SK-N-SH (cell line): ENCODE measurements at regions not wholly inside any gene's neighbourhood (a gene's known extent, or its start where the extent isn't known, plus 50 kb on each side); places are given as distances from the start of the nearest gene placed in this dataset.
A peak's percentile ranks its signal among the peaks of the same experiment; 100 is the strongest.

Experiments
- CTCF ChIA-PET: fragments of 300-600, 350-600 bp; formaldehyde crosslinking; extraction: SDS; loops from one replicate; lab custom pipeline; 2021; lab: Yijun Ruan, JAX
- POLR2A ChIA-PET: fragments of 350-600 bp; sonication (Branson Sonifier 250); formaldehyde crosslinking; extraction: SDS; loops from one replicate; lab custom pipeline; 2020; ENCODE audit warnings: antibody characterized with exemption, inconsistent platforms; lab: Yijun Ruan, JAX
- DNase-seq: peaks from one replicate; pipeline ENCODE4 v3.0.0; 2012
- H2AFZ ChIP-seq: fragments of 200-600 bp; sonication (generic); 2 replicates; pipeline ENCODE4 v1.8.1; 2016; ENCODE audit warnings: antibody characterized with exemption, mild to moderate bottlenecking, low read depth
- H3F3A ChIP-seq: fragments of 200-600 bp; sonication (generic); replicated peaks from 2 replicates; pipeline ENCODE3; 2016; ENCODE audit warnings: antibody characterized with exemption, mild to moderate bottlenecking; ENCODE audit not compliant: insufficient read depth
- H3K27ac ChIP-seq, 2 experiments: fragments of 200-500 bp in 1 of 2; fragments of 200-600 bp in 1 of 2; sonication (Bioruptor generic) in 1 of 2; sonication (generic), shearing (Covaris generic) in 1 of 2; 2 replicates each; pipeline versions ENCODE4 v1.5.1 to v1.6.1; 2014 to 2016; ENCODE audit warnings: low read depth in 2 of 2, inconsistent platforms in 1 of 2, low read length in 1 of 2, mild to moderate bottlenecking in 1 of 2, mixed read lengths in 1 of 2
- H3K27me3 ChIP-seq: fragments of 200-600 bp; sonication (generic), shearing (Covaris generic); 2 replicates; pipeline ENCODE4 v1.6.1; 2016; ENCODE audit warnings: mixed run types; ENCODE audit not compliant: insufficient read depth
- H3K36me3 ChIP-seq, 2 experiments: fragments of 200-500 bp in 1 of 2; fragments of 200-600 bp in 1 of 2; sonication (Bioruptor generic) in 1 of 2; sonication (generic) in 1 of 2; replicated peaks in 1 of 2; 2 replicates each; pipeline versions ENCODE3 to v1.5.1; 2014 to 2016; ENCODE audit warnings: low read length in 1 of 2, mild to moderate bottlenecking in 1 of 2; ENCODE audit not compliant: insufficient read depth in 2 of 2, control insufficient read depth in 1 of 2
- H3K4me1 ChIP-seq, 2 experiments: fragments of 200-500 bp in 1 of 2; fragments of 200-600 bp in 1 of 2; sonication (Bioruptor generic) in 1 of 2; sonication (generic), shearing (Covaris generic) in 1 of 2; 2 replicates each; pipeline versions ENCODE4 v1.5.1 to v1.6.1; 2014 to 2016; ENCODE audit warnings: low read depth in 1 of 2, low read length in 1 of 2, mixed run types in 1 of 2; ENCODE audit not compliant: insufficient read depth in 2 of 2, control insufficient read depth in 1 of 2
- H3K4me2 ChIP-seq: fragments of 200-600 bp; sonication (generic), shearing (Covaris generic); 2 replicates; pipeline ENCODE4 v1.6.1; 2017; ENCODE audit warnings: mixed run types
- H3K4me3 ChIP-seq, 2 experiments: fragments of 200-500 bp in 1 of 2; fragments of 200-600 bp in 1 of 2; sonication (Bioruptor generic) in 1 of 2; sonication (generic), shearing (Covaris generic) in 1 of 2; 2 replicates each; pipeline versions ENCODE4 v1.5.1 to v1.8.1; 2014 to 2016; ENCODE audit warnings: low read depth in 2 of 2, inconsistent platforms in 1 of 2, low read length in 1 of 2, mild to moderate bottlenecking in 1 of 2, mixed read lengths in 1 of 2, moderate library complexity in 1 of 2
- H3K79me2 ChIP-seq: fragments of 200-600 bp; sonication (generic); 2 replicates; pipeline ENCODE4 v1.8.1; 2017; ENCODE audit warnings: mild to moderate bottlenecking; ENCODE audit not compliant: insufficient read depth
- H3K9ac ChIP-seq: fragments of 200-600 bp; sonication (generic); 2 replicates; pipeline ENCODE4 v1.6.1; 2017; ENCODE audit warnings: mixed run types
- H3K9me2 ChIP-seq: fragments of 200-600 bp; sonication (generic); 2 replicates; pipeline ENCODE4 v1.6.1; 2017; ENCODE audit warnings: mixed run types
- H3K9me3 ChIP-seq: fragments of 200-600 bp; sonication (generic); 2 replicates; pipeline ENCODE4 v1.6.1; 2017; ENCODE audit warnings: mixed run types, mild to moderate bottlenecking, moderate library complexity
- H4K20me1 ChIP-seq: fragments of 200-600 bp; sonication (generic); 2 replicates; pipeline ENCODE4 v1.6.1; 2017; ENCODE audit warnings: mild to moderate bottlenecking, mixed run types; ENCODE audit not compliant: insufficient read depth
- FOSL2 ChIP-seq: IDR thresholded peaks from 2 replicates; pipeline ENCODE4 v1.4.0; 2012; ENCODE audit warnings: low read depth, mild to moderate bottlenecking, moderate library complexity, borderline replicate concordance
- FOXJ3 ChIP-seq: sonication (generic); formaldehyde crosslinking; IDR thresholded peaks from 2 replicates; pipeline ENCODE4 v1.5.1; 2020; ENCODE audit warnings: mild to moderate bottlenecking, missing genetic modification reagents
- FOXM1 ChIP-seq: IDR thresholded peaks from 2 replicates; pipeline ENCODE4 v1.4.0; 2012; ENCODE audit warnings: low read depth, mild to moderate bottlenecking
- MXI1 ChIP-seq: IDR thresholded peaks from 2 replicates; pipeline ENCODE4 v1.6.1; 2012; ENCODE audit warnings: mild to moderate bottlenecking, low read depth, low read length, improper control_type of control experiment
- POLR2AphosphoS5 ChIP-seq: IDR thresholded peaks from 2 replicates; pipeline ENCODE4 v1.6.1; 2012; ENCODE audit warnings: low read depth, low read length
- RFX5 ChIP-seq: IDR thresholded peaks from 2 replicates; pipeline ENCODE4 v1.6.1; 2012; ENCODE audit warnings: mild to moderate bottlenecking, improper control_type of control experiment, low read length
- SIN3A ChIP-seq: IDR thresholded peaks from 2 replicates; pipeline ENCODE4 v1.6.1; 2012; ENCODE audit warnings: low read depth, mild to moderate bottlenecking, low read length, moderate library complexity, borderline replicate concordance
- TCF12 ChIP-seq: IDR thresholded peaks from 2 replicates; pipeline ENCODE4 v1.4.0; 2012
- TEAD4 ChIP-seq: IDR thresholded peaks from 2 replicates; pipeline ENCODE4 v1.4.0; 2012; ENCODE audit warnings: mild to moderate bottlenecking, borderline replicate concordance; ENCODE audit not compliant: insufficient read depth
- YY1 ChIP-seq: IDR thresholded peaks from 2 replicates; pipeline ENCODE4 v1.4.0; 2012; ENCODE audit warnings: low read depth, mild to moderate bottlenecking
- ZBTB33 ChIP-seq: IDR thresholded peaks from 2 replicates; pipeline ENCODE4 v1.4.0; 2012; ENCODE audit warnings: low read depth, borderline replicate concordance
- whole genome bisulfite sequencing: methylation state at CpG from one replicate; pipeline ENCODE4 v1.1.6; 2017; ENCODE audit warnings: low lambda C conversion rate; 5-methylcytosine and 5-hydroxymethylcytosine counted together
- TF ChIP-seq, protein P1 (sequence below): IDR thresholded peaks from 2 replicates; pipeline ENCODE4 v1.4.0; 2012; ENCODE audit warnings: low read depth, borderline replicate concordance

- DNase-seq = no peak
- Histone ChIP-seq H3K27me3 (no peaks in the 10 kb centered on the region), H3K9me2 (no peaks in the 10 kb centered on the region), H3K4me3 (no peak overlapping the region), H3K9ac (no peak overlapping the region), H3K27ac (no peak overlapping the region), H3K9me3 (no peaks in the 10 kb centered on the region), H2AFZ (no peak overlapping the region), H3K4me1 (peaks cover 0 to 12% of the 10 kb centered on the region in 2 experiments; a peak in 2 of 4 replicates), H3K4me2 (no peak overlapping the region), H3K79me2 (no peaks in the 10 kb centered on the region), H3F3A (no peaks in the 10 kb centered on the region), H4K20me1 (no peaks in the 10 kb centered on the region), H3K36me3 (no peaks in the 10 kb centered on the region)
- POLR2A ChIA-PET = no interaction called here
- TF ChIP-seq FOXM1 (no peak), MXI1 (no peak), TEAD4 (no peak), POLR2AphosphoS5 (no peak), FOSL2 (no peak), YY1 (no peak), TCF12 (no peak), RFX5 (no peak)
- TF ChIP-seq, protein P1, sequence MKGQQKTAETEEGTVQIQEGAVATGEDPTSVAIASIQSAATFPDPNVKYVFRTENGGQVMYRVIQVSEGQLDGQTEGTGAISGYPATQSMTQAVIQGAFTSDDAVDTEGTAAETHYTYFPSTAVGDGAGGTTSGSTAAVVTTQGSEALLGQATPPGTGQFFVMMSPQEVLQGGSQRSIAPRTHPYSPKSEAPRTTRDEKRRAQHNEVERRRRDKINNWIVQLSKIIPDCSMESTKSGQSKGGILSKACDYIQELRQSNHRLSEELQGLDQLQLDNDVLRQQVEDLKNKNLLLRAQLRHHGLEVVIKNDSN = no peak
- 55% methylated on average over 11 of the region's 11 CpGs for WGBS
- CTCF ChIA-PET = interaction anchor here (1.4 to 2.8 kb wide), 3 partner anchors 10 to 745 kb away, joined by 4 to 14 read pairs (median 4); no protein-coding TSS in a partner anchor
These were observed 89.0 kb upstream of the FGFR2 start for GRCh38 chr10:121687095-121687813.

DNA sequence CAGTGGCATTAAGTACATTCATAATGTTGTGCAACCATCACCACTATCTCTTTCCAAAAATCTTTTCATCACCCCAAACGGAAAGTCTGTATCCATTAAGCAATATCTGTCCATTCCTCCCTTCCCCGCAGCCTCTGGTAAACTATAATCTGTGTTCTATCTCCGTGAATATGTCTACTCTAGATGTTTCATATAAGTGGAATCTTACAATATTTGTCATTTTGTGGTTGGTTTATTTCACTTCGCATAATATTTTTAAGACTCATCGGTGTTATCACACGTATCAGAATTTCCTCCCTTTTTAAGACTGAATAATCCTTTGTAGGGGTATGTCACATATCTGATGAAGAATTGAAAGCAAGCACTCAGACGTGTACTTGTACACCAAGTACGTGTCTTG is 86.0 kb upstream of the FGFR2 start:
- Histone ChIP-seq H2AFZ (no peak overlapping the region), H3K36me3 (no peaks in the 10 kb centered on the region), H3K27me3 (no peaks in the 10 kb centered on the region), H3K4me3 (no peak overlapping the region), H3K9me3 (no peaks in the 10 kb centered on the region), H3K4me2 (no peak overlapping the region), H3K9me2 (no peaks in the 10 kb centered on the region), H3K9ac (no peak overlapping the region), H3K79me2 (no peaks in the 10 kb centered on the region), H3K27ac (peak overlapping the region in 1 of 2 experiments; percentile 68; a peak in 2 of 4 replicates), H4K20me1 (no peaks in the 10 kb centered on the region), H3F3A (no peaks in the 10 kb centered on the region), H3K4me1 (peaks cover 0 to 16% of the 10 kb centered on the region in 2 experiments; a peak in 2 of 4 replicates)
- ChIA-PET CTCF (interaction anchor here (0.8 kb wide), 1 partner anchor 42 kb away, joined by 3 read pairs; no protein-coding TSS in a partner anchor), POLR2A (no interaction called here)
- DNase-seq = no peak
- 25% methylated on average over 8 of the region's 8 CpGs for WGBS
- TF ChIP-seq FOXJ3 (CRISPR knock-in tag) (no peak), TCF12 (0 out of 2 replicates have a peak, but pooled peaks have one; percentile 10), ZBTB33 (no peak), SIN3A (no peak)
